ENCODE measurements at regions not wholly inside any gene's neighbourhood (a gene's known extent, or its start where the extent isn't known, plus 50 kb on each side); places are given as distances from the start of the nearest gene placed in this dataset.

DNA sequence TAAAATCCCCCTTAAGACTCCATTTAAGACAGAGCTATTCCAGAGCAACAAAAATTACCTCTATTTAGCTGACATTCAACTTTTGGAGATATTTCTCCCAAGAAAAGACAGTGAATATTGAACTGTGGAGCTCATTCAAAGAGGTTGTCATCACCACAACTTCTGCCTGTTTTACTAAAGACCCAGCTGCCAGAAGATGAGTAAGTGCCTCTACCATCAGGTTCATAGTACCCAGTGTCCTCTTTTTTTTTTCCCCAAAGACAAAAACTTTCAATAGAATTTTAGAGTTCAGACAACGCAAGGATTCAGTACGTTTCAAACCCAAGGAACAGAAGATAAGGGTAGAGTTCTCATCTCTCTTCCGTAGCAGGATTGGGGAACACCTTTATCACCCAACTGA lies 461.3 kb downstream of the BCAT1 start:
- TF ChIP-seq CEBPB (IDR thresholded peaks at IDR 0.05; ENCODE audit: low read depth): no peak
- TF ChIP-seq EZH2 (IDR thresholded peaks at IDR 0.05): no peak
- TF ChIP-seq CTCF (IDR thresholded peaks at IDR 0.05 in 2 of 3, conservative IDR thresholded peaks at IDR 0.05 in 1 of 3; ENCODE audit: borderline replicate concordance in 1 of 3, insufficient read depth in 1 of 3, low read depth in 2 of 3, low read length in 2 of 3): no peak
- TF ChIP-seq POLR2A (IDR thresholded peaks at IDR 0.05; ENCODE audit: borderline replicate concordance, extremely low read depth, insufficient read depth, insufficient read length): no peak
- no peak for TF ChIP-seq EZH2phosphoT487 (IDR thresholded peaks at IDR 0.05; ENCODE audit: borderline replicate concordance)
- TF ChIP-seq YY1 (IDR thresholded peaks at IDR 0.05; ENCODE audit: extremely low read depth, insufficient replicate concordance, low read depth, low read length): no peak
- no peak for TF ChIP-seq REST (IDR thresholded peaks at IDR 0.05; ENCODE audit: low read depth)
- no peak for TF ChIP-seq ELF1 (IDR thresholded peaks at IDR 0.05; ENCODE audit: borderline replicate concordance, low read depth)
- TF ChIP-seq RAD21 (IDR thresholded peaks at IDR 0.05; ENCODE audit: low read depth): no peak
- no peak for TF ChIP-seq SIN3A (IDR thresholded peaks at IDR 0.05; ENCODE audit: low read depth)
- TF ChIP-seq ZFX (IDR thresholded peaks at IDR 0.05): no peak
- TF ChIP-seq TCF7L2 (IDR thresholded peaks at IDR 0.05; ENCODE audit: borderline replicate concordance, extremely low read depth, insufficient read depth, insufficient read length): no peak
- no peak for TF ChIP-seq SP1 (IDR thresholded peaks at IDR 0.05; ENCODE audit: low read depth)
- TF ChIP-seq MAX (IDR thresholded peaks at IDR 0.05): no peak

All from HCT116 (cell line).